ENCODE measurements at regions not wholly inside any gene's neighbourhood (a gene's known extent, or its start where the extent isn't known, plus 50 kb on each side); places are given as distances from the start of the nearest gene placed in this dataset.

DNA sequence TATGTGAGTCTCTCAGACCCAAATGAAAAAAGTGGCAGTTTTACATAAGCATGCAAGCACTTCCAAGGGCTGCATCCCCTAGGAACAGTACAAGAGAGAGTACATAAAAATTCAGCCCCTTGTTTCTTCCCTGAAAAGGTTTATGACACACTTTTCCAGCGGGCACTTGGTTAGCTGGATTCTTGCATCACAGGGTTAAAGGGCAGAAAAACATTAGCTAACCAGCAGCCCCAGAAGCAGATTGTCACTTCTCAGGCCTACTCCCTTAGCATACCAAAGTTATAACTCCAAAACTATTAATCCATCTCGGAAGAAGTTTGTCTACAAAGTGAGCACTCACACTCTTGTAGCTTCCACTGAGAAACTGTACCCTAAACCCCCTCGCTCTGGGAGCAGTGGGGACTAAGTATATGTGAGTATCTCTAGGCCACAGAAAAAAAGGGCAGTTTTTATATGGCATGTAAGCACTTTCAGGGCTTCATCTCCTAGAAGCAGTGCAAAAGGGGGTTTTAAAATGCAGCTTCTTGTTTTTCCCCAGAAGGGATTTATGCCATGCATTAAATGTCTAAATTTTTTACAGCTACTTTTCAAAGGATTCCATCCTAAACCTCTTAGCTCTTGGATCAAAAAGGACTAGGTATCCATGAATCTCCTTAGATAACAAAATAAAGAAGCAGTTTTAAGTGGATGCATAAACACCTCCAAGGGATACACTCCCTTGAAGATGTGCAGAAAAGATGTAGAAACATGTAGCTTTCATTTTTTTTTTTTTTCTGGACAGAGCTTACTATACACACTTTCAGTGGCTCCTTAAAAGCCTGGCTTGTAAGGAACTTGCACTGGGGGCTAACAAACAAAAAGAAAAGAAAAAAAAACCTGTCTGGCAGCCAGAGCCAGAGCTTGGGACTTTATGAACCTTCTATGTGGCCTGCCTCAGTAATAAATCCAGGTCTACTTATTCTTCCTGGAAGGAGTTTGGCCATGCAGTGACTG lies 956.7 kb downstream of the CCSER2 start:
- Histone ChIP-seq H3K9me1 (ENCODE audit: insufficient read depth, low read length) (no peaks in the 10 kb centered on the region), H2BK15ac (ENCODE audit: low read depth, low read length) (no peak overlapping the region), H3K4me3 (ENCODE audit: insufficient read depth, low read depth, low read length) (no peak overlapping the region), H2AK5ac (ENCODE audit: low read depth, low read length) (no peak overlapping the region), H3K9me3 (ENCODE audit: control insufficient read depth, insufficient read depth, low read length) (peaks cover 7% of the 10 kb centered on the region), H2BK120ac (ENCODE audit: low read depth, low read length) (no peak overlapping the region), H3K4ac (ENCODE audit: low read depth, low read length) (no peak overlapping the region), H2AFZ (replicated peaks; ENCODE audit: low read length, poor library complexity) (no peak overlapping the region), H3K23ac (ENCODE audit: low read depth, low read length) (no peak overlapping the region), H3K4me1 (ENCODE audit: control insufficient read depth, insufficient read depth, low read length) (no peaks in the 10 kb centered on the region), H4K91ac (ENCODE audit: insufficient read depth, low read depth, low read length) (no peak overlapping the region), H3K27me3 (ENCODE audit: control insufficient read depth, insufficient read depth, low read length) (no peaks in the 10 kb centered on the region), H4K8ac (ENCODE audit: low read depth in 2 of 2, low read length in 2 of 2) (no peak overlapping the region), H3K4me2 (ENCODE audit: low read depth, low read length) (no peak overlapping the region), H2BK20ac (ENCODE audit: low read depth, low read length) (no peak overlapping the region), H3K56ac (ENCODE audit: extremely low read depth, insufficient read depth, low read length) (no peak overlapping the region), H2AK9ac (replicated peaks; ENCODE audit: low read depth, low read length, poor library complexity) (no peak overlapping the region), H3K14ac (replicated peaks; ENCODE audit: low read depth, low read length) (no peak overlapping the region), H4K5ac (ENCODE audit: low read depth, low read length) (no peak overlapping the region), H3K9ac (ENCODE audit: low read depth, low read length) (no peak overlapping the region), H3K18ac (ENCODE audit: low read depth, low read length) (no peak overlapping the region), H4K20me1 (ENCODE audit: insufficient read depth, low read length) (no peaks in the 10 kb centered on the region), H3K36me3 (ENCODE audit: control insufficient read depth, insufficient read depth, low read length) (no peaks in the 10 kb centered on the region), H3K79me1 (ENCODE audit: low read depth in 1 of 2, low read length in 2 of 2) (no peaks in the 10 kb centered on the region), H2BK5ac (ENCODE audit: low read depth, low read length, poor library complexity, severe bottlenecking) (no peak overlapping the region), H3K27ac (ENCODE audit: insufficient read depth, low read length) (no peak overlapping the region)
- TF ChIP-seq POLR2A (IDR thresholded peaks at IDR 0.05; ENCODE audit: low read depth, low read length) = no peak
- TF ChIP-seq, protein P1, sequence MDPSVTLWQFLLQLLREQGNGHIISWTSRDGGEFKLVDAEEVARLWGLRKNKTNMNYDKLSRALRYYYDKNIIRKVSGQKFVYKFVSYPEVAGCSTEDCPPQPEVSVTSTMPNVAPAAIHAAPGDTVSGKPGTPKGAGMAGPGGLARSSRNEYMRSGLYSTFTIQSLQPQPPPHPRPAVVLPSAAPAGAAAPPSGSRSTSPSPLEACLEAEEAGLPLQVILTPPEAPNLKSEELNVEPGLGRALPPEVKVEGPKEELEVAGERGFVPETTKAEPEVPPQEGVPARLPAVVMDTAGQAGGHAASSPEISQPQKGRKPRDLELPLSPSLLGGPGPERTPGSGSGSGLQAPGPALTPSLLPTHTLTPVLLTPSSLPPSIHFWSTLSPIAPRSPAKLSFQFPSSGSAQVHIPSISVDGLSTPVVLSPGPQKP (IDR thresholded peaks at IDR 0.05; ENCODE audit: borderline replicate concordance, low read depth, low read length) = no peak
- TF ChIP-seq NFE2L2 (IDR thresholded peaks at IDR 0.05; ENCODE audit: low read depth, low read length) = no peak
- TF ChIP-seq, protein P2, sequence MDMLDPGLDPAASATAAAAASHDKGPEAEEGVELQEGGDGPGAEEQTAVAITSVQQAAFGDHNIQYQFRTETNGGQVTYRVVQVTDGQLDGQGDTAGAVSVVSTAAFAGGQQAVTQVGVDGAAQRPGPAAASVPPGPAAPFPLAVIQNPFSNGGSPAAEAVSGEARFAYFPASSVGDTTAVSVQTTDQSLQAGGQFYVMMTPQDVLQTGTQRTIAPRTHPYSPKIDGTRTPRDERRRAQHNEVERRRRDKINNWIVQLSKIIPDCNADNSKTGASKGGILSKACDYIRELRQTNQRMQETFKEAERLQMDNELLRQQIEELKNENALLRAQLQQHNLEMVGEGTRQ (IDR thresholded peaks at IDR 0.05; ENCODE audit: low read depth, low read length) = no peak
- no peak for TF ChIP-seq CHD1 (IDR thresholded peaks at IDR 0.05; ENCODE audit: low read depth, low read length)
- no peak for TF ChIP-seq RFX5 (IDR thresholded peaks at IDR 0.05; ENCODE audit: low read depth, low read length)
- TF ChIP-seq SMC3 (IDR thresholded peaks at IDR 0.05; ENCODE audit: low read depth, low read length) = no peak
- TF ChIP-seq BHLHE40 (IDR thresholded peaks at IDR 0.05; ENCODE audit: low read depth, low read length) = no peak
- TF ChIP-seq CEBPB (IDR thresholded peaks at IDR 0.05; ENCODE audit: low read depth, low read length) = no peak
- TF ChIP-seq, protein P3, sequence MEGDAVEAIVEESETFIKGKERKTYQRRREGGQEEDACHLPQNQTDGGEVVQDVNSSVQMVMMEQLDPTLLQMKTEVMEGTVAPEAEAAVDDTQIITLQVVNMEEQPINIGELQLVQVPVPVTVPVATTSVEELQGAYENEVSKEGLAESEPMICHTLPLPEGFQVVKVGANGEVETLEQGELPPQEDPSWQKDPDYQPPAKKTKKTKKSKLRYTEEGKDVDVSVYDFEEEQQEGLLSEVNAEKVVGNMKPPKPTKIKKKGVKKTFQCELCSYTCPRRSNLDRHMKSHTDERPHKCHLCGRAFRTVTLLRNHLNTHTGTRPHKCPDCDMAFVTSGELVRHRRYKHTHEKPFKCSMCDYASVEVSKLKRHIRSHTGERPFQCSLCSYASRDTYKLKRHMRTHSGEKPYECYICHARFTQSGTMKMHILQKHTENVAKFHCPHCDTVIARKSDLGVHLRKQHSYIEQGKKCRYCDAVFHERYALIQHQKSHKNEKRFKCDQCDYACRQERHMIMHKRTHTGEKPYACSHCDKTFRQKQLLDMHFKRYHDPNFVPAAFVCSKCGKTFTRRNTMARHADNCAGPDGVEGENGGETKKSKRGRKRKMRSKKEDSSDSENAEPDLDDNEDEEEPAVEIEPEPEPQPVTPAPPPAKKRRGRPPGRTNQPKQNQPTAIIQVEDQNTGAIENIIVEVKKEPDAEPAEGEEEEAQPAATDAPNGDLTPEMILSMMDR (conservative IDR thresholded peaks at IDR 0.05; ENCODE audit: low read depth, low read length) = no peak
- TF ChIP-seq RCOR1 (IDR thresholded peaks at IDR 0.05; ENCODE audit: insufficient replicate concordance, low read length) = no peak
- no peak for TF ChIP-seq MXI1 (IDR thresholded peaks at IDR 0.05; ENCODE audit: borderline replicate concordance, low read depth, low read length)
- TF ChIP-seq RAD21 (IDR thresholded peaks at IDR 0.05; ENCODE audit: low read length) = no peak
- no peak for TF ChIP-seq MAZ (IDR thresholded peaks at IDR 0.05; ENCODE audit: borderline replicate concordance, low read depth, low read length)
- CTCF ChIA-PET = no interaction called here
- dilution Hi-C loops (cut with HindIII; ENCODE audit: low sequenced_read_pairs, unreplicated experiment) (no loop called here), in situ Hi-C loops (cut with MboI; ENCODE audit: low sequenced_read_pairs) (no loop called here), intact Hi-C loops (cut with micrococcal nuclease) (no loop called here)
- DNase-seq (no peak), ATAC-seq (ENCODE audit: low read depth) (no peak)
- no TSS peak for BruUV-seq (replicated peaks)
- no CpG with 5 or more reads among the region's 3 CpGs for WGBS, 2 experiments (ENCODE audit: extremely low coverage in 2 of 2, insufficient read length in 1 of 2)
- POLR2A ChIA-PET (ENCODE audit: unreplicated experiment) = no interaction called here
